Naive thymus-derived CD4-positive, alpha-beta T cell (primary cell): ENCODE measurements at regions not wholly inside any gene's neighbourhood (a gene's known extent, or its start where the extent isn't known, plus 50 kb on each side); places are given as distances from the start of the nearest gene placed in this dataset.
A peak's percentile ranks its signal among the peaks of the same experiment; 100 is the strongest.
"Not testable (repeated sequence)": the region's sequence is repeated elsewhere in the genome, so short reads cannot be mapped to it uniquely, and the experiment has no call there.

Experiments used
- ATAC-seq: fragments of 150-1000 bp; cut with Tn5 transposase; 2 replicates; pipeline ENCODE4 v1.10.0; 2021; ENCODE audit warnings: mild to moderate bottlenecking, moderate library complexity
- CTCF ChIA-PET: fragments of 350-600 bp; sonication (Branson Sonifier 250); formaldehyde crosslinking; loops from one replicate; lab custom pipeline; 2021; ENCODE audit warnings: antibody characterized with exemption; lab: Charles Lee
- POLR2A ChIA-PET: fragments of 350-600 bp; sonication (Branson Sonifier 250); formaldehyde crosslinking; loops from one replicate; lab custom pipeline; 2021; ENCODE audit warnings: antibody characterized with exemption, inconsistent platforms; lab: Charles Lee
- DNase-seq, 9 donors: peaks; one replicate each; pipeline versions ENCODE4 v3.0.0 to v3.0.0-alpha.2; 2020 to 2022; ENCODE audit warnings: mixed read lengths in 1 of 9
- H3K27ac ChIP-seq: one replicate; pipeline ENCODE4 v1.7.0; 2013; ENCODE audit warnings: mild to moderate bottlenecking, low read depth, low read length, moderate library complexity
- H3K27me3 ChIP-seq, 2 donors: one replicate each; pipeline ENCODE4 v1.7.0; 2013; ENCODE audit warnings: low read length in 2 of 2, mild to moderate bottlenecking in 2 of 2, moderate library complexity in 2 of 2; ENCODE audit not compliant: control insufficient read depth in 2 of 2, insufficient read depth in 2 of 2
- H3K36me3 ChIP-seq, 3 experiments: 1 replicate in 2 of 3; 2 replicates in 1 of 3; pipeline ENCODE4 v1.7.0; 2013; ENCODE audit warnings: low read length in 3 of 3, mild to moderate bottlenecking in 3 of 3, moderate library complexity in 1 of 3; ENCODE audit not compliant: insufficient read depth in 3 of 3, control insufficient read depth in 2 of 3
- H3K4me1 ChIP-seq, 2 donors: one replicate each; pipeline ENCODE4 v1.7.0; 2013; ENCODE audit warnings: low read length in 2 of 2, mild to moderate bottlenecking in 2 of 2, moderate library complexity in 1 of 2; ENCODE audit not compliant: control insufficient read depth in 2 of 2, insufficient read depth in 2 of 2
- H3K4me3 ChIP-seq: 2 replicates; pipeline ENCODE4 v1.7.0; 2013; ENCODE audit warnings: mild to moderate bottlenecking, low read length
- H3K9me3 ChIP-seq, 3 experiments: 1 replicate in 2 of 3; 2 replicates in 1 of 3; pipeline ENCODE4 v1.7.0; 2013; ENCODE audit warnings: low read length in 3 of 3; ENCODE audit not compliant: control insufficient read depth in 2 of 3
- H3K27ac Mint-ChIP-seq, 9 donors: one replicate each; pipeline ENCODE4 v1.8.0; 2020 to 2022; ENCODE audit warnings: mixed read lengths in 9 of 9, mild to moderate bottlenecking in 8 of 9, moderate library complexity in 5 of 9, inconsistent platforms in 2 of 9
- H3K27me3 Mint-ChIP-seq, 5 donors: one replicate each; pipeline ENCODE4 v1.8.0; 2021 to 2022; ENCODE audit warnings: mixed read lengths in 5 of 5, mild to moderate bottlenecking in 1 of 5
- H3K36me3 Mint-ChIP-seq, 5 donors: one replicate each; pipeline ENCODE4 v1.8.0; 2020 to 2022; ENCODE audit warnings: mixed read lengths in 5 of 5, mild to moderate bottlenecking in 3 of 5, inconsistent platforms in 1 of 5
- H3K4me1 Mint-ChIP-seq, 7 donors: one replicate each; pipeline ENCODE4 v1.8.0; 2020 to 2022; ENCODE audit warnings: mixed read lengths in 7 of 7, mild to moderate bottlenecking in 3 of 7, inconsistent platforms in 1 of 7
- H3K4me3 Mint-ChIP-seq, 10 donors: one replicate each; pipeline ENCODE4 v1.8.0; 2020 to 2022; ENCODE audit warnings: mild to moderate bottlenecking in 10 of 10, mixed read lengths in 10 of 10, moderate library complexity in 6 of 10, inconsistent platforms in 2 of 10
- H3K9me3 Mint-ChIP-seq, 11 donors: one replicate each; pipeline ENCODE4 v1.8.0; 2020 to 2022; ENCODE audit warnings: mixed read lengths in 11 of 11, mild to moderate bottlenecking in 4 of 11, inconsistent platforms in 1 of 11, moderate library complexity in 1 of 11
- intact Hi-C, 2 donors: fragments of 100-400 bp; cut with micrococcal nuclease; formaldehyde crosslinking; loops; one replicate each; pipeline ENCODE4 v1.15.1; 2023

GRCh38 chr3:25056-25455 is 171.5 kb upstream of the CHL1 start:
- H3K27ac Mint-ChIP-seq, result no peak overlapping the region
- H3K36me3 ChIP-seq, result no peaks in the 10 kb centered on the region
- no peak overlapping the region for H3K4me3 ChIP-seq
- H3K27me3 ChIP-seq, result no peaks in the 10 kb centered on the region
- H3K36me3 Mint-ChIP-seq, result peaks cover 0 to 3% (median 0%) of the 10 kb centered on the region in 5 donors
- ATAC-seq, result no peak
- H3K9me3 ChIP-seq, result no peaks in the 10 kb centered on the region
- intact Hi-C loops, result no loop called here
- H3K27me3 Mint-ChIP-seq, result peaks cover 0 to 35% (median 25%) of the 10 kb centered on the region in 5 donors
- H3K4me1 ChIP-seq, result no peaks in the 10 kb centered on the region
- no peak for DNase-seq
- no peak overlapping the region for H3K27ac ChIP-seq
- ChIA-PET CTCF (no interaction called here), POLR2A (no interaction called here)
- H3K4me1 Mint-ChIP-seq, result no peaks in the 10 kb centered on the region
- H3K4me3 Mint-ChIP-seq, result no peak overlapping the region
- peaks cover 0 to 16% (median 3%) of the 10 kb centered on the region in 11 donors for H3K9me3 Mint-ChIP-seq

- CTCF ChIA-PET, H3K27ac Mint-ChIP-seq, H3K9me3 Mint-ChIP-seq: not testable (repeated sequence)
These were observed 160.6 kb upstream of the CHL1 start for GRCh38 chr3:35985-36384.

GRCh38 chr3:42871-43744 is 153.5 kb upstream of the CHL1 start:
- H3K27ac Mint-ChIP-seq, H3K36me3 ChIP-seq, H3K9me3 ChIP-seq, H3K27ac ChIP-seq, H3K4me3 Mint-ChIP-seq, ATAC-seq, POLR2A ChIA-PET, H3K4me1 Mint-ChIP-seq, intact Hi-C loops, H3K27me3 ChIP-seq, H3K9me3 Mint-ChIP-seq, CTCF ChIA-PET, H3K4me1 ChIP-seq, H3K4me3 ChIP-seq, H3K36me3 Mint-ChIP-seq: not testable (repeated sequence)
- DNase-seq, result peak in 1 of 9 donors; percentile 19
- peaks cover 0 to 39% (median 32%) of the 10 kb centered on the region in 5 donors for H3K27me3 Mint-ChIP-seq

More at GRCh38 chr3:35985-36384, 160.6 kb upstream of the CHL1 start:
- ATAC-seq, H3K36me3 Mint-ChIP-seq, H3K4me3 Mint-ChIP-seq, H3K9me3 ChIP-seq, DNase-seq, POLR2A ChIA-PET, H3K27me3 ChIP-seq, H3K36me3 ChIP-seq, H3K27ac ChIP-seq, H3K4me3 ChIP-seq, intact Hi-C loops, H3K4me1 ChIP-seq: not testable (repeated sequence)
- Mint-ChIP-seq H3K27me3 (peaks cover 0 to 20% (median 0%) of the 10 kb centered on the region in 5 donors), H3K4me1 (peaks cover 0 to 18% (median 8%) of the 10 kb centered on the region in 7 donors)

- H3K27ac Mint-ChIP-seq, result no peak overlapping the region
- H3K27ac ChIP-seq, result no peak overlapping the region
- H3K27me3 ChIP-seq, result no peaks in the 10 kb centered on the region
- H3K4me1 Mint-ChIP-seq, result no peaks in the 10 kb centered on the region
- no peak for ATAC-seq
- no peaks in the 10 kb centered on the region for H3K9me3 ChIP-seq
- CTCF ChIA-PET, result no interaction called here
- H3K9me3 Mint-ChIP-seq, result peaks cover 0 to 5% (median 0%) of the 10 kb centered on the region in 11 donors
- DNase-seq, result no peak
- peaks cover 0 to 45% (median 39%) of the 10 kb centered on the region in 5 donors for H3K27me3 Mint-ChIP-seq
- H3K4me3 Mint-ChIP-seq, result no peak overlapping the region
- no peaks in the 10 kb centered on the region for H3K36me3 Mint-ChIP-seq
- H3K4me3 ChIP-seq, result no peak overlapping the region
- H3K4me1 ChIP-seq, result no peaks in the 10 kb centered on the region
- H3K36me3 ChIP-seq, result no peaks in the 10 kb centered on the region
- intact Hi-C loops, result no loop called here
- POLR2A ChIA-PET, result no interaction called here
These were observed 152.4 kb upstream of the CHL1 start for GRCh38 chr3:44028-44676.

- peaks cover 0 to 47% (median 34%) of the 10 kb centered on the region in 5 donors for H3K27me3 Mint-ChIP-seq
- CTCF ChIA-PET, DNase-seq, H3K4me3 Mint-ChIP-seq, H3K4me1 Mint-ChIP-seq, ATAC-seq, H3K36me3 ChIP-seq, intact Hi-C loops, H3K27me3 ChIP-seq, POLR2A ChIA-PET, H3K36me3 Mint-ChIP-seq, H3K4me3 ChIP-seq, H3K4me1 ChIP-seq, H3K27ac Mint-ChIP-seq, H3K9me3 ChIP-seq, H3K27ac ChIP-seq, H3K9me3 Mint-ChIP-seq: not testable (repeated sequence)
These were observed 151.6 kb upstream of the CHL1 start for GRCh38 chr3:44941-45340.

GRCh38 chr3:46576-46975 is 150.0 kb upstream of the CHL1 start:
- H3K27me3 Mint-ChIP-seq, result peaks cover 0 to 43% (median 39%) of the 10 kb centered on the region in 5 donors
- ATAC-seq, result no peak
- intact Hi-C loops, result no loop called here
- H3K27ac Mint-ChIP-seq, result no peak overlapping the region
- Histone ChIP-seq H3K9me3 (no peaks in the 10 kb centered on the region), H3K4me3 (no peak overlapping the region), H3K4me1 (no peaks in the 10 kb centered on the region), H3K36me3 (no peaks in the 10 kb centered on the region), H3K27ac (no peak overlapping the region), H3K27me3 (no peaks in the 10 kb centered on the region)
- H3K9me3 Mint-ChIP-seq, result peaks cover 0 to 9% (median 4%) of the 10 kb centered on the region in 11 donors
- no peaks in the 10 kb centered on the region for H3K36me3 Mint-ChIP-seq
- POLR2A ChIA-PET, result no interaction called here
- H3K4me3 Mint-ChIP-seq, result no peak overlapping the region
- CTCF ChIA-PET, result no interaction called here
- H3K4me1 Mint-ChIP-seq, result no peaks in the 10 kb centered on the region
- no peak for DNase-seq
